ENCODE measurements at regions not wholly inside any gene's neighbourhood (a gene's known extent, or its start where the extent isn't known, plus 50 kb on each side); places are given as distances from the start of the nearest gene placed in this dataset.

DNA sequence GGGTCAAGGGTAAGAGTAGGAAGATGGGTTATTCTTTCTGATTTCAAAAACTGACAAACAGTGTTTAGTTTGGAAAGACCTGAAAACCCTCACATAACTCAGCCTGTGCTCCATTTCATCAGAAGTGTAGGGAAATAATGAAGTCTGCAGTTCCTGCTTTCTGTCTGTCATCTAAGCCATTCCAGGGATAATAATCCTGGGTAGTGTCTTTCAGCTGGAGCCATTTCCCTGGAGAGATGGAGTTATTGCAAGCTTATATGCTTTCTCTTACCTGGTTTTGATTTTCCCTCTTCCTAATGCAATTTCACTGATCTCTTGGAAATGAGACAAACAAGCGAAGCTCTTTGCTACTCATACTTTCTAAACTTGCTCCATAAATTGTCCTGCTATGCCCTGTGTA, 824.8 kb upstream of the LCORL start:
- H3K36me3 Mint-ChIP-seq, result peaks cover 0 to 3% (median 0%) of the 10 kb centered on the region in 5 donors
- no peaks in the 10 kb centered on the region for H3K27me3 Mint-ChIP-seq
- H3K4me3 Mint-ChIP-seq, result no peak overlapping the region
- Histone ChIP-seq H3K27me3 (ENCODE audit: control insufficient read depth in 2 of 2, insufficient read depth in 2 of 2, low read length in 2 of 2) (no peaks in the 10 kb centered on the region), H3K27ac (ENCODE audit: low read depth, low read length) (no peak overlapping the region), H3K9me3 (ENCODE audit: control insufficient read depth in 2 of 3, low read length in 3 of 3) (no peaks in the 10 kb centered on the region), H3K4me1 (ENCODE audit: control insufficient read depth in 2 of 2, insufficient read depth in 2 of 2, low read length in 2 of 2) (no peaks in the 10 kb centered on the region), H3K4me3 (ENCODE audit: low read length) (no peak overlapping the region), H3K36me3 (ENCODE audit: control insufficient read depth in 2 of 3, insufficient read depth in 3 of 3, low read length in 3 of 3) (no peaks in the 10 kb centered on the region)
- H3K4me1 Mint-ChIP-seq, result no peaks in the 10 kb centered on the region
- ChIA-PET POLR2A (no interaction called here), CTCF (no interaction called here)
- ATAC-seq, result no peak
- DNase-seq, result no peak
- peaks cover 3 to 34% (median 15%) of the 10 kb centered on the region in 11 donors for H3K9me3 Mint-ChIP-seq
- intact Hi-C loops (cut with micrococcal nuclease), result no loop called here
- no peak overlapping the region for H3K27ac Mint-ChIP-seq

DNA sequence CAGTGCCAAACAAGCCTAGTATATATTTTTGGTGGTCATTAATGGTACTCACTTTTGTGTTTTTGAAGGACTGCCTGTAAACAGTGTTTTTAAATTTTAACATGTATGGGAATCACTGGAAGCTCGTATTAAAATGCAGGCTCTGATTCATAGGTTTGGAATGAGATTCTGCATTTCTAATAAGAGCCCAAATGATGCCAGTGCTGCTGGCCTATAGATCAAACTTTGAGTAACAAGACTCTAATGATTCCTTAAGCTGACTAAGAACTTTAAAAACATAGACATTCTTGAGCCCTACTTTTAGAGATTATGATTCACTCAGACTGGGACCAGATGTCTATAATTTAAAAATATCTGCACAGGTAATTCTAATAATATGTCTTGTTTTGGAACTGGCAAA, 823.2 kb upstream of the LCORL start:
- Mint-ChIP-seq H3K9me3 (peaks cover 3 to 41% (median 12%) of the 10 kb centered on the region in 11 donors), H3K4me1 (no peaks in the 10 kb centered on the region), H3K36me3 (peaks cover 0 to 3% (median 0%) of the 10 kb centered on the region in 5 donors), H3K4me3 (no peak overlapping the region), H3K27ac (no peak overlapping the region), H3K27me3 (no peaks in the 10 kb centered on the region)
- H3K4me1 ChIP-seq (ENCODE audit: control insufficient read depth in 2 of 2, insufficient read depth in 2 of 2, low read length in 2 of 2), result no peaks in the 10 kb centered on the region
- no peaks in the 10 kb centered on the region for H3K9me3 ChIP-seq (ENCODE audit: control insufficient read depth in 2 of 3, low read length in 3 of 3)
- DNase-seq, result no peak
- no peaks in the 10 kb centered on the region for H3K36me3 ChIP-seq (ENCODE audit: control insufficient read depth in 2 of 3, insufficient read depth in 3 of 3, low read length in 3 of 3)
- no peak overlapping the region for H3K4me3 ChIP-seq (ENCODE audit: low read length)
- CTCF ChIA-PET, result no interaction called here
- no peak overlapping the region for H3K27ac ChIP-seq (ENCODE audit: low read depth, low read length)
- POLR2A ChIA-PET, result no interaction called here
- H3K27me3 ChIP-seq (ENCODE audit: control insufficient read depth in 2 of 2, insufficient read depth in 2 of 2, low read length in 2 of 2), result no peaks in the 10 kb centered on the region
- intact Hi-C loops (cut with micrococcal nuclease), result no loop called here
- no peak for ATAC-seq

DNA sequence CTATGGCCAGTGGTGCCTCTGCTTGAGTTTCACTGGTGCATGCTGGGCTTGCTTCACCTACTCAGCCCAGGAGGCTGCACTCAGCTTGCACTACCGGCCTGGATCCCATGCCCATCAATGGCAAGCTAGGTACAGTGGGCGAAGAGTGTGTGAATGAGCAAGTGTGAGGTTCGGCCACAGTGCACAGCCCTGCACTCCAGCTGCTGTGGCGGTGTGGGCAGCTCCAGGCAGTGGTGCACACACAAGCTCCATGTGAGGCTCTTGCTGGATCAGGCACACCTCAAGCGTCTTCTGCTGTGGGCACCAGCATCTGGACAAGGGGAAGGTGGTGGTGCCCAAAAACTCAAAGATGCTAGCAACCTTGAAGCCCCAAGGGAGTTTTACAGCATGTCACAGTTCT, 820.9 kb upstream of the LCORL start:
- Histone ChIP-seq H3K4me3 (ENCODE audit: low read length) (no peak overlapping the region), H3K27me3 (ENCODE audit: control insufficient read depth in 2 of 2, insufficient read depth in 2 of 2, low read length in 2 of 2) (no peaks in the 10 kb centered on the region), H3K9me3 (ENCODE audit: control insufficient read depth in 2 of 3, low read length in 3 of 3) (no peaks in the 10 kb centered on the region), H3K27ac (ENCODE audit: low read depth, low read length) (no peak overlapping the region), H3K4me1 (ENCODE audit: control insufficient read depth in 2 of 2, insufficient read depth in 2 of 2, low read length in 2 of 2) (no peaks in the 10 kb centered on the region), H3K36me3 (ENCODE audit: control insufficient read depth in 2 of 3, insufficient read depth in 3 of 3, low read length in 3 of 3) (no peaks in the 10 kb centered on the region)
- H3K27me3 Mint-ChIP-seq, result no peaks in the 10 kb centered on the region
- peaks cover 2 to 32% (median 9%) of the 10 kb centered on the region in 11 donors for H3K9me3 Mint-ChIP-seq
- intact Hi-C loops (cut with micrococcal nuclease), result no loop called here
- no peaks in the 10 kb centered on the region for H3K4me1 Mint-ChIP-seq
- CTCF ChIA-PET, result no interaction called here
- no peak overlapping the region for H3K27ac Mint-ChIP-seq
- DNase-seq (no peak), ATAC-seq (no peak)
- H3K4me3 Mint-ChIP-seq, result no peak overlapping the region
- POLR2A ChIA-PET, result no interaction called here
- peaks cover 0 to 3% (median 0%) of the 10 kb centered on the region in 5 donors for H3K36me3 Mint-ChIP-seq

DNA sequence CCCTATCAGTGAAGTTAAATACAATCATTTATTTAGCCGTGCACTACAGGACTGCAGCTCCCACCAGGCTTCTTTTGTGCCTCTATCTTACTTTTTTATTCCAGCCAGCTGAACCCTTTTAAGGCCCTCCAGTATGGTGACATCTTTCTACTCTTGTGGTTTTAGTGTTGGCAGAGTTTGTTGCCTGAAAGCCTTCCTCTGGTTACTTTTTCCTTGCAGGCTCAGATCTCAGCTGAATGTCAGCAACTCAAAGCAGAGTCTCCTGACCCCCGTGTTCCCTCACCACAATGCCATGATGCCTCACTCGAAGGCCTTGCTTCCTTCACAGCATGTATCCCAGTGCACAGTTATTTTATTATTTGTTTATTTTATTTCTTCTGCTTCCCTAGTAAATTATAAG, 818.9 kb upstream of the LCORL start:
- Mint-ChIP-seq H3K27ac (no peak overlapping the region), H3K27me3 (no peaks in the 10 kb centered on the region), H3K9me3 (peaks cover 0 to 32% (median 8%) of the 10 kb centered on the region in 11 donors), H3K4me3 (no peak overlapping the region), H3K36me3 (no peaks in the 10 kb centered on the region), H3K4me1 (no peaks in the 10 kb centered on the region)
- H3K9me3 ChIP-seq (ENCODE audit: control insufficient read depth in 2 of 3, low read length in 3 of 3), result no peaks in the 10 kb centered on the region
- ATAC-seq (no peak), DNase-seq (no peak)
- H3K4me1 ChIP-seq (ENCODE audit: control insufficient read depth in 2 of 2, insufficient read depth in 2 of 2, low read length in 2 of 2), result no peaks in the 10 kb centered on the region
- intact Hi-C loops (cut with micrococcal nuclease), result no loop called here
- no peak overlapping the region for H3K27ac ChIP-seq (ENCODE audit: low read depth, low read length)
- no peaks in the 10 kb centered on the region for H3K36me3 ChIP-seq (ENCODE audit: control insufficient read depth in 2 of 3, insufficient read depth in 3 of 3, low read length in 3 of 3)
- CTCF ChIA-PET, result no interaction called here
- H3K4me3 ChIP-seq (ENCODE audit: low read length), result no peak overlapping the region
- POLR2A ChIA-PET, result no interaction called here
- H3K27me3 ChIP-seq (ENCODE audit: control insufficient read depth in 2 of 2, insufficient read depth in 2 of 2, low read length in 2 of 2), result no peaks in the 10 kb centered on the region

DNA sequence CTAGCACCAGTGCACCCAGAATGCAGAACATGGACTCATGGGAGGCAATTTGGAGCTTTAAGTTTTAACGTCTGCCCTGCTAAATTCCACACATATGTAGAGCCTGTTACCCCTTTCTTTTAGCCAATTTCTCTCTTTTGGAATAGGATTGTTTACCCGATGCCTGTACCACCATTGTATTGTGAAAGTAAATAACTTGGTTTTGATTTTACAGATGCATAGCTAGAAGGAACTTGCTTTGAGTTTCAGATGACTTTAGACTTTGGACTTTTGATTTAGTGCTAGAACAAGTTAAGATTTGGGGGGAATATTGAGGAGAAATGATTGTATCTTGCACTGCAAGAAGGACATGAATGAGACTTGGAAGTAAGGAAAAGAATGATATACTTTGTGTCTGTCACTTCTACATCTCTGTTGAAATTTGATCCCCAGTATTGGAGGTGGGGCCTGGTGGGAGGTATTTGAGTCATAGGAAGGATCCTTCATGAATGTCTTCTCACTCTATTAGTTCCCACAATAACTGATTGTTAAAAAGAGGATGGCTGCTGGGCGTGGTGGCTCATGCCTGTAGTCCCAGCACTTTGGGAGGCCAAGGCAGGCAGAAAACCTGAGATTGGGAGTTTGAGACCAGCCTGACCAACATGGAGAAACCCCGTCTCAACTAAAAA, 794.8 kb upstream of the LCORL start:
- no peaks in the 10 kb centered on the region for H3K27me3 ChIP-seq (ENCODE audit: control insufficient read depth in 2 of 2, insufficient read depth in 2 of 2, low read length in 2 of 2)
- intact Hi-C loops (cut with micrococcal nuclease), result no loop called here
- ChIA-PET CTCF (no interaction called here), POLR2A (no interaction called here)
- Mint-ChIP-seq H3K4me1 (no peaks in the 10 kb centered on the region), H3K9me3 (peaks cover 0 to 12% (median 2%) of the 10 kb centered on the region in 11 donors), H3K36me3 (no peaks in the 10 kb centered on the region), H3K27me3 (no peaks in the 10 kb centered on the region), H3K27ac (no peak overlapping the region), H3K4me3 (no peak overlapping the region)
- no peaks in the 10 kb centered on the region for H3K9me3 ChIP-seq (ENCODE audit: control insufficient read depth in 2 of 3, low read length in 3 of 3)
- no peaks in the 10 kb centered on the region for H3K36me3 ChIP-seq (ENCODE audit: control insufficient read depth in 2 of 3, insufficient read depth in 3 of 3, low read length in 3 of 3)
- H3K27ac ChIP-seq (ENCODE audit: low read depth, low read length), result no peak overlapping the region
- no peaks in the 10 kb centered on the region for H3K4me1 ChIP-seq (ENCODE audit: control insufficient read depth in 2 of 2, insufficient read depth in 2 of 2, low read length in 2 of 2)
- H3K4me3 ChIP-seq (ENCODE audit: low read length), result no peak overlapping the region
- ATAC-seq (no peak), DNase-seq (no peak)

DNA sequence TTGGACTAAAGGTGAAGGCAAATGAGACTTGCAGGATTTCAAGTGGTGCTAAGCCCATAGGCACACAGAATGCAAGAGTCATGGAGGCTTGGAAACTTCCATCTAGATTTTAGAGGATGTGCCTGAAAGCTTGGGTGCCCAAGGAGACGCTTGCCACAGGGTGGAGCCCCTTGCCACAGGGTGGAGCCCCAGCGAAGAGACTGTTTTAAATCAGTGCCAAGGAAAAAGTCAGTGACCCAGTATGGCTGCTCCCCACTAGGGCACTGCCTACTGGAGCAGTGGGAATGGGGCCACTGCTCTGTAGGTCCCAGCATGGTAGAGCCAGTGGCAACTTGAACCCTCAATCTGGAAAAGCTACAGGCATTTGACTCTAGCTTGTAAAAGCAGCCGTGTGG, 794.2 kb upstream of the LCORL start:
- no peaks in the 10 kb centered on the region for H3K36me3 ChIP-seq (ENCODE audit: control insufficient read depth in 2 of 3, insufficient read depth in 3 of 3, low read length in 3 of 3)
- Mint-ChIP-seq H3K9me3 (peaks cover 0 to 9% (median 2%) of the 10 kb centered on the region in 11 donors), H3K27ac (no peak overlapping the region), H3K27me3 (no peaks in the 10 kb centered on the region), H3K4me3 (no peak overlapping the region), H3K36me3 (no peaks in the 10 kb centered on the region), H3K4me1 (no peaks in the 10 kb centered on the region)
- DNase-seq (no peak), ATAC-seq (no peak)
- no peaks in the 10 kb centered on the region for H3K27me3 ChIP-seq (ENCODE audit: control insufficient read depth in 2 of 2, insufficient read depth in 2 of 2, low read length in 2 of 2)
- ChIA-PET POLR2A (no interaction called here), CTCF (no interaction called here)
- no peak overlapping the region for H3K4me3 ChIP-seq (ENCODE audit: low read length)
- H3K9me3 ChIP-seq (ENCODE audit: control insufficient read depth in 2 of 3, low read length in 3 of 3), result no peaks in the 10 kb centered on the region
- no peak overlapping the region for H3K27ac ChIP-seq (ENCODE audit: low read depth, low read length)
- no peaks in the 10 kb centered on the region for H3K4me1 ChIP-seq (ENCODE audit: control insufficient read depth in 2 of 2, insufficient read depth in 2 of 2, low read length in 2 of 2)
- intact Hi-C loops (cut with micrococcal nuclease), result no loop called here

DNA sequence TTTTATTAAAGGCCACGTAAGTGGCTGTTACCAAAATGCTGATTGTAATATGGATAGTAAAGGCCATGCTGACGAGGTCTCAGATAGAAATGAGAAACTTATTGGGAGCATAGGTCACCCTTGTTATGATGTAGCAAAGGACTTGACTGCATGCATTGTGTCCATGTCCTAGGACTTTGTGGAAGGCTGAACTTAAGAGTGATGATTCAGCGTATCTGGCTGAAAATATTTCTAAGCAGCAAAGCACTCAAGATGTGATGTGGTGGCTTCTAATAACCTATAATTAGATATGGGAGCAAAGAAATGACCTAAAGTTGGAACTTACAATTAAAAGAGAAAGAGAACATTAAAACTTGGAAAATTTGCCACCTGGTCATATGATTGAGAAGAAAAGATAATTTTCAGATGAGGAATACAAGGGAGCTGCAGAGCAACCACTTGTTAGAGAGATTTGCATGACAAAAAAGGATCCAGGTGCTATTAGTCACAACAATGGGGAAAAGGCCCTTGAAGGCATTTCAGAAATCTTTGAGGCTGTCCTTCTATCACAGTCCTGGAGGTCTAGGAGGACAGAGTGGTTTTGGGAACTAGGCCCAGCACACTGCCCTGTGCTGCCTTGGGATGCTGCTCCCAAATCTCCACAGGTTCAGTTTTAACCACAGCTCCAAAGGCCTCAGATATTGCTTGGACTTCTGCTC, 793.7 kb upstream of the LCORL start:
- CTCF ChIA-PET, result no interaction called here
- Mint-ChIP-seq H3K4me1 (no peaks in the 10 kb centered on the region), H3K27me3 (no peaks in the 10 kb centered on the region), H3K36me3 (no peaks in the 10 kb centered on the region), H3K9me3 (peaks cover 0 to 6% (median 2%) of the 10 kb centered on the region in 11 donors), H3K4me3 (no peak overlapping the region), H3K27ac (no peak overlapping the region)
- Histone ChIP-seq H3K4me1 (ENCODE audit: control insufficient read depth in 2 of 2, insufficient read depth in 2 of 2, low read length in 2 of 2) (no peaks in the 10 kb centered on the region), H3K36me3 (ENCODE audit: control insufficient read depth in 2 of 3, insufficient read depth in 3 of 3, low read length in 3 of 3) (no peaks in the 10 kb centered on the region), H3K4me3 (ENCODE audit: low read length) (no peak overlapping the region), H3K27ac (ENCODE audit: low read depth, low read length) (no peak overlapping the region), H3K27me3 (ENCODE audit: control insufficient read depth in 2 of 2, insufficient read depth in 2 of 2, low read length in 2 of 2) (no peaks in the 10 kb centered on the region), H3K9me3 (ENCODE audit: control insufficient read depth in 2 of 3, low read length in 3 of 3) (no peaks in the 10 kb centered on the region)
- ATAC-seq (no peak), DNase-seq (no peak)
- intact Hi-C loops (cut with micrococcal nuclease), result no loop called here
- POLR2A ChIA-PET, result no interaction called here
